Suprapubic skin (tissue), 4 donors: ENCODE measurements at regions not wholly inside any gene's neighbourhood (a gene's known extent, or its start where the extent isn't known, plus 50 kb on each side); places are given as distances from the start of the nearest gene placed in this dataset.

ENCODE experiments used
- POLR2A ChIP-seq, 2 donors: fragments of 450-650 bp; IDR thresholded peaks; one replicate each; pipeline ENCODE4 v1.6.1; 2017; ENCODE audit warnings: antibody characterized with exemption in 2 of 2, mild to moderate bottlenecking in 2 of 2, moderate library complexity in 2 of 2
- POLR2AphosphoS5 ChIP-seq, 3 donors: sonication (generic); formaldehyde crosslinking; IDR thresholded peaks; one replicate each; pipeline ENCODE4 v1.6.1; 2017; ENCODE audit warnings: antibody characterized with exemption in 3 of 3
- TF ChIP-seq, protein P1 (sequence below), 2 donors: fragments of 200-600 bp in 1 of 2; fragments of 450-650 bp in 1 of 2; sonication (generic) in 1 of 2; IDR thresholded peaks; one replicate each; pipeline ENCODE4 v1.5.1; 2016 to 2019; ENCODE audit warnings: antibody characterized with exemption in 2 of 2, mild to moderate bottlenecking in 1 of 2, moderate library complexity in 1 of 2

DNA sequence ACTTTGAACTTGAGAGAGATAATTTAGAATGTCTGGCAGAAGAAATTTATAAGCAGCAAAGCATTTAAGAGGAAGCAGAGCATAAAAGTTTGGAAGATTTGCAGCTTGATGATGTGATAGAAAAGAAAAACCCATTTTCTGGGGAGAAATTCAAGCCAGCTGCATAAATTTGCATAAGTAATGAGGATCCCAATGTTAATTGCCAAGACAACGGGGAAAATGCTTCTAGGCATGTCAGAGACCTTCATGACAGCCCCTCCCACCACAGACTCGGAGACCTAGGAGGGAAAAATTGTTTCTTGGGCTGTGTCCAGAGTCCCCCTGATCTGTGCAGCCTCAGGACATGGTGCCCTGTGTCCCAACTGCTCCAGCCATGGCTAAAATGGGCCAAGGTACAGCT is 263.6 kb upstream of the POT1 start:
- TF ChIP-seq, protein P1, sequence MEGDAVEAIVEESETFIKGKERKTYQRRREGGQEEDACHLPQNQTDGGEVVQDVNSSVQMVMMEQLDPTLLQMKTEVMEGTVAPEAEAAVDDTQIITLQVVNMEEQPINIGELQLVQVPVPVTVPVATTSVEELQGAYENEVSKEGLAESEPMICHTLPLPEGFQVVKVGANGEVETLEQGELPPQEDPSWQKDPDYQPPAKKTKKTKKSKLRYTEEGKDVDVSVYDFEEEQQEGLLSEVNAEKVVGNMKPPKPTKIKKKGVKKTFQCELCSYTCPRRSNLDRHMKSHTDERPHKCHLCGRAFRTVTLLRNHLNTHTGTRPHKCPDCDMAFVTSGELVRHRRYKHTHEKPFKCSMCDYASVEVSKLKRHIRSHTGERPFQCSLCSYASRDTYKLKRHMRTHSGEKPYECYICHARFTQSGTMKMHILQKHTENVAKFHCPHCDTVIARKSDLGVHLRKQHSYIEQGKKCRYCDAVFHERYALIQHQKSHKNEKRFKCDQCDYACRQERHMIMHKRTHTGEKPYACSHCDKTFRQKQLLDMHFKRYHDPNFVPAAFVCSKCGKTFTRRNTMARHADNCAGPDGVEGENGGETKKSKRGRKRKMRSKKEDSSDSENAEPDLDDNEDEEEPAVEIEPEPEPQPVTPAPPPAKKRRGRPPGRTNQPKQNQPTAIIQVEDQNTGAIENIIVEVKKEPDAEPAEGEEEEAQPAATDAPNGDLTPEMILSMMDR (IDR thresholded peaks at IDR 0.05): no peak
- TF ChIP-seq POLR2AphosphoS5 (IDR thresholded peaks at IDR 0.05) (no peak), POLR2A (IDR thresholded peaks at IDR 0.05) (no peak)
